Endodermal cell (in vitro differentiated cells): ENCODE measurements at regions not wholly inside any gene's neighbourhood (a gene's known extent, or its start where the extent isn't known, plus 50 kb on each side); places are given as distances from the start of the nearest gene placed in this dataset.

Source experiments
- DNase-seq: peaks from one replicate; pipeline ENCODE4 v3.0.0-alpha.2; 2017
- H3K27ac ChIP-seq: 2 replicates; pipeline ENCODE4 v1.5.1; 2013; ENCODE audit warnings: mild to moderate bottlenecking, low read depth, low read length, moderate library complexity
- H3K27me3 ChIP-seq: 2 replicates; pipeline ENCODE4 v1.6.1; 2013; ENCODE audit warnings: mild to moderate bottlenecking, low read length, moderate library complexity; ENCODE audit not compliant: insufficient read depth, control insufficient read depth, poor library complexity, severe bottlenecking
- H3K36me3 ChIP-seq: 2 replicates; pipeline ENCODE4 v1.7.0; 2013; ENCODE audit warnings: mild to moderate bottlenecking, low read length, moderate library complexity; ENCODE audit not compliant: control insufficient read depth, insufficient read depth
- H3K4me1 ChIP-seq: one replicate; pipeline ENCODE4 v1.7.0; 2013; ENCODE audit warnings: low read length; ENCODE audit not compliant: control insufficient read depth, insufficient read depth
- H3K4me3 ChIP-seq: 2 replicates; pipeline ENCODE4 v1.5.1; 2013; ENCODE audit warnings: mild to moderate bottlenecking, low read length, moderate library complexity
- H3K9ac ChIP-seq: 2 replicates; pipeline ENCODE4 v1.6.1; 2013; ENCODE audit warnings: mild to moderate bottlenecking, low read length, moderate library complexity; ENCODE audit not compliant: poor library complexity, severe bottlenecking; ENCODE audit errors: extremely low read depth
- H3K9me3 ChIP-seq: 2 replicates; pipeline ENCODE4 v1.6.1; 2013; ENCODE audit warnings: mild to moderate bottlenecking, low read length, moderate library complexity; ENCODE audit not compliant: control insufficient read depth
- H3K27ac Mint-ChIP-seq: 2 replicates; pipeline ENCODE4 v1.8.0; 2020; ENCODE audit warnings: mixed read lengths
- H3K27me3 Mint-ChIP-seq: 2 replicates; pipeline ENCODE4 v1.8.0; 2021; ENCODE audit warnings: mild to moderate bottlenecking, mixed read lengths; ENCODE audit not compliant: insufficient read depth
- H3K36me3 Mint-ChIP-seq: 2 replicates; pipeline ENCODE4 v1.8.0; 2020; ENCODE audit warnings: low read depth, mixed read lengths
- H3K4me1 Mint-ChIP-seq: 2 replicates; pipeline ENCODE4 v1.8.0; 2020; ENCODE audit warnings: mixed read lengths
- H3K4me3 Mint-ChIP-seq: 2 replicates; pipeline ENCODE4 v1.8.0; 2020; ENCODE audit warnings: mild to moderate bottlenecking, moderate library complexity, mixed read lengths
- H3K9me3 Mint-ChIP-seq: 2 replicates; pipeline ENCODE4 v1.8.0; 2020; ENCODE audit warnings: mild to moderate bottlenecking, mixed read lengths
- WGBS, 2 experiments: methylation state at CpG; one replicate each; pipeline versions ENCODE4 v1.1.5 to v1.1.7; 2013; ENCODE audit warnings: missing lambda C conversion rate in 2 of 2, mixed read lengths in 1 of 2; ENCODE audit not compliant: insufficient coverage in 1 of 2, insufficient read length in 1 of 2; 5-methylcytosine and 5-hydroxymethylcytosine counted together
- TF ChIP-seq, protein P1 (sequence below): fragments of 200-600 bp; sonication (generic); conservative IDR thresholded peaks from 2 replicates; pipeline ENCODE4 v1.5.0; 2021; ENCODE audit warnings: antibody characterized with exemption, mild to moderate bottlenecking

DNA sequence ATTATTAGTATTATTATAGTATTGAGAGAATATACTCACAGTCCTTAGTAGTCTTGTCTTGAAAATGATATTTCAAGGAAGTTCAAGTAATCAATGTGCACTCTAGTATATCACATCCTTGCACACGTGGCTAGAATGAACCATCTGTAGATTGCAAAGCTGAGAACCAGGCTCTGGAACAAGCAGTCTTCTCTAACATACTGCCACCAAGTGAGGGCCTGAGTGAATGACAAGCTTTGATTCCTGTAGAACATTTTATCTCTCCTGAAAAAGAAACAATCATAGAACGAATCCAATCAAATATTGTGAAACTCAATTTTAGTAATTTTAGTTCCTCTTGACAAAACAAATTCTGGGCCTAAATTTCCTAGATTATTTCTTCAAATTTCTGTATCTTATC is 55.3 kb upstream of the SULT1C3 start:
- Mint-ChIP-seq H3K27me3 (peaks cover 1% of the 10 kb centered on the region), H3K4me1 (no peaks in the 10 kb centered on the region), H3K9me3 (no peaks in the 10 kb centered on the region), H3K4me3 (no peak overlapping the region), H3K36me3 (no peaks in the 10 kb centered on the region), H3K27ac (no peak overlapping the region)
- Histone ChIP-seq H3K9ac (no peak overlapping the region), H3K4me1 (no peaks in the 10 kb centered on the region), H3K27ac (no peak overlapping the region), H3K36me3 (no peaks in the 10 kb centered on the region), H3K27me3 (no peaks in the 10 kb centered on the region), H3K9me3 (no peaks in the 10 kb centered on the region), H3K4me3 (no peak overlapping the region)
- TF ChIP-seq, protein P1, sequence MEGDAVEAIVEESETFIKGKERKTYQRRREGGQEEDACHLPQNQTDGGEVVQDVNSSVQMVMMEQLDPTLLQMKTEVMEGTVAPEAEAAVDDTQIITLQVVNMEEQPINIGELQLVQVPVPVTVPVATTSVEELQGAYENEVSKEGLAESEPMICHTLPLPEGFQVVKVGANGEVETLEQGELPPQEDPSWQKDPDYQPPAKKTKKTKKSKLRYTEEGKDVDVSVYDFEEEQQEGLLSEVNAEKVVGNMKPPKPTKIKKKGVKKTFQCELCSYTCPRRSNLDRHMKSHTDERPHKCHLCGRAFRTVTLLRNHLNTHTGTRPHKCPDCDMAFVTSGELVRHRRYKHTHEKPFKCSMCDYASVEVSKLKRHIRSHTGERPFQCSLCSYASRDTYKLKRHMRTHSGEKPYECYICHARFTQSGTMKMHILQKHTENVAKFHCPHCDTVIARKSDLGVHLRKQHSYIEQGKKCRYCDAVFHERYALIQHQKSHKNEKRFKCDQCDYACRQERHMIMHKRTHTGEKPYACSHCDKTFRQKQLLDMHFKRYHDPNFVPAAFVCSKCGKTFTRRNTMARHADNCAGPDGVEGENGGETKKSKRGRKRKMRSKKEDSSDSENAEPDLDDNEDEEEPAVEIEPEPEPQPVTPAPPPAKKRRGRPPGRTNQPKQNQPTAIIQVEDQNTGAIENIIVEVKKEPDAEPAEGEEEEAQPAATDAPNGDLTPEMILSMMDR: peak; percentile 73
- DNase-seq: no peak
- WGBS, 2 experiments: 67 to 80% methylated on average over 2 of the region's 2 CpGs

DNA sequence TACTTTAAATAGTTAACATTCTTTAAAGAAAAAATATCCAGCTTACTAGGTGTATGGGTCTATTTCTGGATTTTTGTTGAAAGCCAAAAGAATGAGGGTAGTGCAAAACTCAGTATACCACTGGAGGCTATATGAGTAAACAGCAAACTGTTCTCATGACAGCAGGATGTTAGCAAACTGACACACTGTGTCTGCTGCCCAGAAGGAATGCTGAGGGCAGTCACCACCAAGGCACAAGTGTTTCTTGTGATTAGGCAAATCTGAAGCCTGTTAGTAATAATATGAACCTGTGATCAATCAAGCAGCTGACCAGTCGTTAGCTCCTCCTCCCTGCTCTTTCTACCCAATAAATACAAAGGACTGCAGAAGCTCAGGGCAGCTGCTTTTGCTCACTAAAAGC is 50.5 kb upstream of the SULT1C3 start:
- H3K27ac Mint-ChIP-seq: no peak overlapping the region
- TF ChIP-seq, protein P1: no peak

More for the DNA sequence above, 50.5 kb upstream of the SULT1C3 start:
- Histone ChIP-seq H3K4me1 (no peaks in the 10 kb centered on the region), H3K4me3 (no peak overlapping the region), H3K36me3 (no peaks in the 10 kb centered on the region), H3K9me3 (no peaks in the 10 kb centered on the region), H3K9ac (no peak overlapping the region), H3K27me3 (no peaks in the 10 kb centered on the region), H3K27ac (no peak overlapping the region)
- DNase-seq: no peak
- H3K27me3 Mint-ChIP-seq: no peaks in the 10 kb centered on the region
- no peaks in the 10 kb centered on the region for H3K9me3 Mint-ChIP-seq
- 66% methylated on average over 1 of the region's 1 CpG; no CpG with 5 or more reads in 1 of the 2 experiments for WGBS, 2 experiments
- H3K4me3 Mint-ChIP-seq: no peak overlapping the region
- H3K4me1 Mint-ChIP-seq: no peaks in the 10 kb centered on the region
- H3K36me3 Mint-ChIP-seq: no peaks in the 10 kb centered on the region
